ENCODE measurements at regions not wholly inside any gene's neighbourhood (a gene's known extent, or its start where the extent isn't known, plus 50 kb on each side); places are given as distances from the start of the nearest gene placed in this dataset.

GRCh38 chr13:22137361-22138050, 466.6 kb downstream of the FGF9 start:
- no peak for DNase-seq

- no peak for DNase-seq
Observed at GRCh38 chr13:22138947-22139346, 468.1 kb downstream of the FGF9 start.

- no peak for DNase-seq
Observed at GRCh38 chr13:22141716-22142115, 470.8 kb downstream of the FGF9 start.

- no peak for DNase-seq
Observed at GRCh38 chr13:22143671-22144070, 472.8 kb downstream of the FGF9 start.

- no peak for DNase-seq
Observed at GRCh38 chr13:22144806-22145205, 473.9 kb downstream of the FGF9 start.

GRCh38 chr13:22148187-22148586, 477.3 kb downstream of the FGF9 start:
- no peak for DNase-seq

GRCh38 chr13:22152751-22153150, 481.9 kb downstream of the FGF9 start:
- DNase-seq: no peak

- DNase-seq: no peak
Observed at GRCh38 chr13:22154041-22154440, 483.2 kb downstream of the FGF9 start.

GRCh38 chr13:22161871-22162270, 491.0 kb downstream of the FGF9 start:
- DNase-seq: no peak

GRCh38 chr13:22162889-22163288, 492.0 kb downstream of the FGF9 start:
- DNase-seq: no peak

GRCh38 chr13:22168437-22169190, 497.7 kb downstream of the FGF9 start:
- DNase-seq: no peak

- peak; percentile 17 for DNase-seq
Observed at GRCh38 chr13:22169473-22169872, 498.6 kb downstream of the FGF9 start.

- DNase-seq: peak; percentile 79
Observed at GRCh38 chr13:22173610-22174009, 502.7 kb downstream of the FGF9 start.

- no peak for DNase-seq
Observed at GRCh38 chr13:22175241-22175640, 504.4 kb downstream of the FGF9 start.

GRCh38 chr13:22175815-22176214, 504.9 kb downstream of the FGF9 start:
- DNase-seq: no peak

GRCh38 chr13:22176968-22177520, 506.2 kb downstream of the FGF9 start:
- DNase-seq: peak; percentile 27

- no peak for DNase-seq
Observed at GRCh38 chr13:22178878-22179277, 508.0 kb downstream of the FGF9 start.

GRCh38 chr13:22187329-22187728, 516.5 kb downstream of the FGF9 start:
- no peak for DNase-seq

GRCh38 chr13:22189176-22190048, 518.5 kb downstream of the FGF9 start:
- peak; percentile 1 for DNase-seq

GRCh38 chr13:22193070-22193469, 522.2 kb downstream of the FGF9 start:
- DNase-seq: no peak

GRCh38 chr13:22194106-22194805, 523.4 kb downstream of the FGF9 start:
- no peak for DNase-seq

GRCh38 chr13:22195726-22196125, 524.9 kb downstream of the FGF9 start:
- DNase-seq: no peak

GRCh38 chr13:22196777-22197176, 525.9 kb downstream of the FGF9 start:
- DNase-seq: no peak
